ENCODE measurements at regions not wholly inside any gene's neighbourhood (a gene's known extent, or its start where the extent isn't known, plus 50 kb on each side); places are given as distances from the start of the nearest gene placed in this dataset.
A peak's percentile ranks its signal among the peaks of the same experiment; 100 is the strongest.

- Histone ChIP-seq H4K20me1 (ENCODE audit: insufficient read depth, low read length) (no peaks in the 10 kb centered on the region), H4K91ac (ENCODE audit: insufficient read depth, low read depth, low read length) (no peak overlapping the region)
- ATAC-seq (ENCODE audit: low read depth): no peak
These were observed 690.4 kb upstream of the NDST4 start for GRCh38 chr4:115803825-115804224.

More at GRCh38 chr4:115803825-115804224, 690.4 kb upstream of the NDST4 start:
- Histone ChIP-seq H3K4me3 (ENCODE audit: insufficient read depth, low read depth, low read length) (no peak overlapping the region), H3K4me2 (ENCODE audit: low read depth, low read length) (no peak overlapping the region), H3K14ac (replicated peaks; ENCODE audit: low read depth, low read length) (no peak overlapping the region), H3K18ac (ENCODE audit: low read depth, low read length) (no peak overlapping the region), H4K8ac (ENCODE audit: low read depth in 2 of 2, low read length in 2 of 2) (no peak overlapping the region), H2BK20ac (ENCODE audit: low read depth, low read length) (no peak overlapping the region), H2BK120ac (ENCODE audit: low read depth, low read length) (no peak overlapping the region), H3K56ac (ENCODE audit: extremely low read depth, insufficient read depth, low read length) (no peak overlapping the region), H3K9me3 (ENCODE audit: control insufficient read depth, insufficient read depth, low read length) (peaks cover 5% of the 10 kb centered on the region; the same call in 1 of the 2 replicates), H3K27ac (ENCODE audit: insufficient read depth, low read length) (no peak overlapping the region), H4K5ac (ENCODE audit: low read depth, low read length) (no peak overlapping the region), H3K36me3 (ENCODE audit: control insufficient read depth, insufficient read depth, low read length) (no peaks in the 10 kb centered on the region), H2BK15ac (ENCODE audit: low read depth, low read length) (no peak overlapping the region), H3K4me1 (ENCODE audit: control insufficient read depth, insufficient read depth, low read length) (no peaks in the 10 kb centered on the region), H2AK5ac (ENCODE audit: low read depth, low read length) (no peak overlapping the region), H3K79me1 (ENCODE audit: low read depth in 1 of 2, low read length in 2 of 2) (no peaks in the 10 kb centered on the region), H3K4ac (ENCODE audit: low read depth, low read length) (no peak overlapping the region), H2BK5ac (ENCODE audit: low read depth, low read length, poor library complexity, severe bottlenecking) (no peak overlapping the region), H2AFZ (replicated peaks; ENCODE audit: low read length, poor library complexity) (no peak overlapping the region), H3K9ac (ENCODE audit: low read depth, low read length) (no peak overlapping the region), H3K27me3 (ENCODE audit: control insufficient read depth, insufficient read depth, low read length) (no peaks in the 10 kb centered on the region), H3K9me1 (ENCODE audit: insufficient read depth, low read length) (no peaks in the 10 kb centered on the region), H3K23ac (ENCODE audit: low read depth, low read length) (no peak overlapping the region), H2AK9ac (replicated peaks; ENCODE audit: low read depth, low read length, poor library complexity) (no peak overlapping the region)
- no TSS peak for BruUV-seq (replicated peaks)
- ChIA-PET CTCF (no interaction called here), POLR2A (ENCODE audit: unreplicated experiment) (no interaction called here)
- no peak for DNase-seq
- in situ Hi-C loops (cut with MboI; ENCODE audit: low sequenced_read_pairs): no loop called here
- TF ChIP-seq NFE2L2 (IDR thresholded peaks at IDR 0.05; ENCODE audit: low read depth, low read length) (no peak), MAFK (IDR thresholded peaks at IDR 0.05; ENCODE audit: low read depth, low read length) (peak; percentile 55)
- intact Hi-C loops (cut with micrococcal nuclease): no loop called here
- dilution Hi-C loops (cut with HindIII; ENCODE audit: low sequenced_read_pairs, unreplicated experiment): no loop called here

Measured in IMR-90 (cell line).